Loucy (cell line): ENCODE measurements at regions not wholly inside any gene's neighbourhood (a gene's known extent, or its start where the extent isn't known, plus 50 kb on each side); places are given as distances from the start of the nearest gene placed in this dataset.

Experiments used
- H2AFZ ChIP-seq: fragments of 200-600 bp; sonication (generic); 2 replicates; pipeline ENCODE4 v1.6.0; 2016; ENCODE audit warnings: antibody characterized with exemption, mild to moderate bottlenecking, low read length, moderate library complexity
- H3F3A ChIP-seq: fragments of 200-600 bp; 2 replicates; pipeline ENCODE4 v1.6.0; 2016; ENCODE audit warnings: antibody characterized with exemption, low read depth, mild to moderate bottlenecking
- H3K27me3 ChIP-seq: fragments of 200-600 bp; sonication (generic); 2 replicates; pipeline ENCODE4 v1.6.1; 2014; ENCODE audit warnings: low read length, mild to moderate bottlenecking; ENCODE audit not compliant: insufficient read depth, poor library complexity, severe bottlenecking
- H3K36me3 ChIP-seq: fragments of 200-600 bp; sonication (generic); 2 replicates; pipeline ENCODE4 v1.6.1; 2016; ENCODE audit warnings: low read length; ENCODE audit not compliant: insufficient read depth
- H3K4me1 ChIP-seq: fragments of 200-600 bp; sonication (generic); 2 replicates; pipeline ENCODE4 v1.5.1; 2014; ENCODE audit warnings: low read length, mild to moderate bottlenecking; ENCODE audit not compliant: insufficient read depth, poor library complexity, severe bottlenecking
- H3K4me2 ChIP-seq: fragments of 200-600 bp; sonication (generic); 2 replicates; pipeline ENCODE4 v1.6.0; 2014; ENCODE audit warnings: antibody characterized with exemption, low read length, low read depth, mild to moderate bottlenecking; ENCODE audit not compliant: poor library complexity, severe bottlenecking
- H3K4me3 ChIP-seq: fragments of 200-600 bp; sonication (generic); 2 replicates; pipeline ENCODE4 v1.5.1; 2014; ENCODE audit warnings: low read length, mild to moderate bottlenecking, mixed read lengths; ENCODE audit not compliant: poor library complexity, severe bottlenecking
- H3K79me2 ChIP-seq: fragments of 200-600 bp; sonication (generic); 2 replicates; pipeline ENCODE4 v1.6.1; 2014; ENCODE audit warnings: low read length; ENCODE audit not compliant: insufficient read depth
- H3K9ac ChIP-seq: fragments of 200-600 bp; sonication (generic); 2 replicates; pipeline ENCODE4 v1.6.0; 2014; ENCODE audit warnings: mild to moderate bottlenecking, low read depth, low read length, moderate library complexity; ENCODE audit not compliant: poor library complexity, severe bottlenecking
- H3K9me2 ChIP-seq: fragments of 200-600 bp; sonication (generic); replicated peaks from 2 replicates; pipeline ENCODE4 v1.6.1; 2016; ENCODE audit warnings: low read depth, low read length, mixed read lengths
- H3K9me3 ChIP-seq: fragments of 200-600 bp; sonication (generic); 2 replicates; pipeline ENCODE4 v1.6.1; 2014; ENCODE audit warnings: mild to moderate bottlenecking, antibody characterized with exemption, low read length, low read depth; ENCODE audit not compliant: insufficient read depth
- H4K20me1 ChIP-seq: fragments of 200-600 bp; sonication (generic); 2 replicates; pipeline ENCODE4 v1.6.0; 2014; ENCODE audit warnings: antibody characterized with exemption, low read length, mild to moderate bottlenecking; ENCODE audit not compliant: insufficient read depth, poor library complexity, severe bottlenecking
- EZH2phosphoT487 ChIP-seq: fragments of 200-600 bp; IDR thresholded peaks from 2 replicates; pipeline ENCODE4 v1.6.1; 2018; ENCODE audit warnings: antibody characterized with exemption, mild to moderate bottlenecking, moderate library complexity, borderline replicate concordance
- TF ChIP-seq, protein P1 (sequence below): fragments of 200-600 bp; sonication (generic); conservative IDR thresholded peaks from 2 replicates; pipeline ENCODE4 v1.5.1; 2014; ENCODE audit warnings: mild to moderate bottlenecking, antibody characterized with exemption, low read length

DNA sequence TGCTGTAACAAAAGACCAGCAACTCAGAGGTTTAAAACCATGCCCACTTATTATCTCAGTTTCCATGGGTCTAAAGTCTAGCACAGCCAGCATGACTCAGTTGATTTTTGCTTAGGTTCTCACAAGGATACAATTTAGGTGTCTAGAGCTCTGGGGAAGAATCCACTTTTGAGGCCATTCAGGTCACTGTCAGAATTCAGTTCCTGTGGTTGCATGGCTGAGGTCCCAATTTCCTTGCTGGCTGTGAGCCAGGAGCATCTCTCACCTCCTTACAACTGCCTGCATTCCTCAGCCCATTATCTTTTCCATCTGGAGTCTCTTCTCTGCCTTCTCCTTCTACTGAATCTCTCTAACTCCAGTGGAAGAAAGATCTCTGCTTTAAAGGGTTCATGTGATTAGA is 240.5 kb upstream of the CFAP20DC start:
- H3K27me3 ChIP-seq, result no peaks in the 10 kb centered on the region
- no peaks in the 10 kb centered on the region for H3K36me3 ChIP-seq
- H4K20me1 ChIP-seq, result no peaks in the 10 kb centered on the region
- no peak overlapping the region for H3K4me3 ChIP-seq
- no peak overlapping the region for H3K9ac ChIP-seq
- H3K4me2 ChIP-seq, result no peak overlapping the region
- no peaks in the 10 kb centered on the region for H3K9me2 ChIP-seq
- H3K9me3 ChIP-seq, result no peaks in the 10 kb centered on the region; the same call in 1 of the 2 replicates
- H3K79me2 ChIP-seq, result no peaks in the 10 kb centered on the region
- no peak overlapping the region for H2AFZ ChIP-seq
- no peaks in the 10 kb centered on the region for H3F3A ChIP-seq
- H3K4me1 ChIP-seq, result peaks cover 3% of the 10 kb centered on the region
- no peak for TF ChIP-seq EZH2phosphoT487
- TF ChIP-seq, protein P1, sequence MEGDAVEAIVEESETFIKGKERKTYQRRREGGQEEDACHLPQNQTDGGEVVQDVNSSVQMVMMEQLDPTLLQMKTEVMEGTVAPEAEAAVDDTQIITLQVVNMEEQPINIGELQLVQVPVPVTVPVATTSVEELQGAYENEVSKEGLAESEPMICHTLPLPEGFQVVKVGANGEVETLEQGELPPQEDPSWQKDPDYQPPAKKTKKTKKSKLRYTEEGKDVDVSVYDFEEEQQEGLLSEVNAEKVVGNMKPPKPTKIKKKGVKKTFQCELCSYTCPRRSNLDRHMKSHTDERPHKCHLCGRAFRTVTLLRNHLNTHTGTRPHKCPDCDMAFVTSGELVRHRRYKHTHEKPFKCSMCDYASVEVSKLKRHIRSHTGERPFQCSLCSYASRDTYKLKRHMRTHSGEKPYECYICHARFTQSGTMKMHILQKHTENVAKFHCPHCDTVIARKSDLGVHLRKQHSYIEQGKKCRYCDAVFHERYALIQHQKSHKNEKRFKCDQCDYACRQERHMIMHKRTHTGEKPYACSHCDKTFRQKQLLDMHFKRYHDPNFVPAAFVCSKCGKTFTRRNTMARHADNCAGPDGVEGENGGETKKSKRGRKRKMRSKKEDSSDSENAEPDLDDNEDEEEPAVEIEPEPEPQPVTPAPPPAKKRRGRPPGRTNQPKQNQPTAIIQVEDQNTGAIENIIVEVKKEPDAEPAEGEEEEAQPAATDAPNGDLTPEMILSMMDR, result no peak

DNA sequence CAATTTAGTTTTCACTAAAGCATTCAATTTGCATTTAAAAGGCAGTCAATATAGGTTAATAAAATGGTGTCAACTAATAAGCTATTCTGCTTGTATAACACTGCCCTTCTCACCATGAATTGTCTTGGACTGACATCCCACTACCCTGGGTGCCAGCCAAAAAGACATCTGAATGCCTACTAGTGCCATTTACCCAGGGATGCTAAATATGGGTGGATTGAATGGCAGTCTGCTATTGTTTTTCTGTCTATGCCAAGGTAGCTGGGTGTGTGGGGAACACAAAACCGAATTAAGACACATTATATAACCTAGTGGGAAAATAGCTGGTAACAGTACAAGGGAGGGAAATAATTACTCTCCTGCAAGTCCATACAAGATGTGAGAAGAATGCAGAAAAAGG is 240.0 kb upstream of the CFAP20DC start:
- H3K4me2 ChIP-seq, result no peak overlapping the region
- H3K4me3 ChIP-seq, result no peak overlapping the region
- TF ChIP-seq EZH2phosphoT487, result no peak

DNA sequence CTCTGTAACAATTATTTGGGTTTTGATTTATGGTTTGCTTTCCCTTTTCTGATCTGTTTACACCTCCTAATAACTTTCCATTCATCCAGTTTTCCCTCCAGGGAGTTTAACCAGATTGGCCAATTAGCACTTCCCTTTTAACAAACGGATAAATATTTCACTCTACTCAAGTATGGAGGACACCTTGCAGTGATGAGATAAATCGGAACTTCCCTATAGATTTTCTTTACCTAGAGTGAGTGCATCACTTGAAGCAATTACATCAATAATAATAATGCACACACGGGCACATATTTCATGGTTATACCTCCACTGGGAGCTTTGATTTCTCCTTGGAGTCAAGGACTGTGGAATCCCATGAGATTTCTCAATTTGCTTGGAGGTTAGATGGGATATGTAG is 239.1 kb upstream of the CFAP20DC start:
- H3K27me3 ChIP-seq, result no peaks in the 10 kb centered on the region
- no peaks in the 10 kb centered on the region for H3K9me2 ChIP-seq
- no peaks in the 10 kb centered on the region for H3K36me3 ChIP-seq
- H3K79me2 ChIP-seq, result no peaks in the 10 kb centered on the region
- no peak overlapping the region for H3K9ac ChIP-seq
- no peaks in the 10 kb centered on the region; the same call in 1 of the 2 replicates for H3K9me3 ChIP-seq
- no peaks in the 10 kb centered on the region for H4K20me1 ChIP-seq
- no peak overlapping the region for H2AFZ ChIP-seq
- H3K4me3 ChIP-seq, result no peak overlapping the region
- TF ChIP-seq, protein P1, result no peak
- TF ChIP-seq EZH2phosphoT487, result no peak
- H3F3A ChIP-seq, result no peaks in the 10 kb centered on the region
- peaks cover 3% of the 10 kb centered on the region for H3K4me1 ChIP-seq
- H3K4me2 ChIP-seq, result no peak overlapping the region

More for the DNA sequence above, 240.0 kb upstream of the CFAP20DC start:
- H3K9me2 ChIP-seq, result no peaks in the 10 kb centered on the region
- no peaks in the 10 kb centered on the region for H3K79me2 ChIP-seq
- peaks cover 3% of the 10 kb centered on the region for H3K4me1 ChIP-seq
- no peaks in the 10 kb centered on the region for H4K20me1 ChIP-seq
- no peak overlapping the region for H2AFZ ChIP-seq
- no peak overlapping the region for H3K9ac ChIP-seq
- H3K27me3 ChIP-seq, result no peaks in the 10 kb centered on the region
- no peaks in the 10 kb centered on the region for H3F3A ChIP-seq
- no peaks in the 10 kb centered on the region; the same call in 1 of the 2 replicates for H3K9me3 ChIP-seq
- no peaks in the 10 kb centered on the region for H3K36me3 ChIP-seq

DNA sequence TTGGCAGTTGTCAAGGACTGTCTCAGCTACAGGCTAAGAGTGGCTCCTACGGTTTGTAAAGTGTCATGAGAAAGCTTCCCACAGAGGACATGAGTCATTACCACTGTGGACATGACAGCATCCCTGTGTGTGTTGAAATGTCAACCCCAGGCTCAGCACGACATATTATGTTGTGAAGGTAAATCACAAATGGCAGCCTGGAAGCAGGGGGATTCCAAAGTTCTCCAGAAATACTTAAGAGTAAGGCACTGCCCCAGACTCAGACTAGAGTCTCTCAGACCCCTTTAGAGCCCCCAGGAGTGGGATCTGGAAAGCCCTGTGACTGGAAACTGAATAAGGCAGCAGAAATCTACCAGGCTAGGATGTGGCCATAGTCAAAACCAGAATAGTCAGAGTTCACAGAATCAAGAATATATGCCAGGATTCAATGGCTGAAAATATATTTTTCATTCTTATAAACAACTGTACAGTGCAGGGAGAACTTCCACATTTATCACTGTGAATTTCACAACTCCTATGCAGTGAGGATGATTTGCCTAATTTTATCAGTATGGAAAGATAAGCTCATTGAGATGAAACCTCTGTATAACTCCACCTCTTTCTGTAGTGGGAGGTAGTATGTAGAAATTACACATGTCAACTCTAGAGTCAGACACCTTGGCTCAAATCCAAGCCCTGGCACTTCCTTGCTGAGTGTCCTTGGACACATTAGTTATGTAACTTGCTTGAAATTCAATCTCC is 237.1 kb upstream of the CFAP20DC start:
- H3K27me3 ChIP-seq, result no peaks in the 10 kb centered on the region
- no peak overlapping the region for H3K4me2 ChIP-seq
- no peaks in the 10 kb centered on the region for H4K20me1 ChIP-seq
- no peak overlapping the region for H3K4me3 ChIP-seq
- no peak for TF ChIP-seq EZH2phosphoT487
- TF ChIP-seq, protein P1, result no peak
- no peaks in the 10 kb centered on the region for H3K9me3 ChIP-seq
- H2AFZ ChIP-seq, result no peak overlapping the region
- H3F3A ChIP-seq, result no peaks in the 10 kb centered on the region
- peaks cover 3% of the 10 kb centered on the region for H3K4me1 ChIP-seq
- H3K36me3 ChIP-seq, result no peaks in the 10 kb centered on the region
- no peaks in the 10 kb centered on the region for H3K79me2 ChIP-seq
- H3K9me2 ChIP-seq, result no peaks in the 10 kb centered on the region
- no peak overlapping the region for H3K9ac ChIP-seq
